B cell (primary cell): ENCODE measurements at regions not wholly inside any gene's neighbourhood (a gene's known extent, or its start where the extent isn't known, plus 50 kb on each side); places are given as distances from the start of the nearest gene placed in this dataset.

Experiments
- ATAC-seq: fragments of 200-7000 bp; cut with Tn5 transposase; one replicate; pipeline ENCODE4 v1.10.0; 2021; ENCODE audit warnings: low read depth, mild to moderate bottlenecking, moderate number of reproducible peaks, moderate library complexity
- CTCF ChIA-PET: fragments of 350-600 bp; sonication (Branson Sonifier 250); formaldehyde crosslinking; loops from one replicate; lab custom pipeline; 2021; ENCODE audit warnings: antibody characterized with exemption, inconsistent platforms; lab: Charles Lee
- POLR2A ChIA-PET: fragments of 350-600 bp; sonication (Branson Sonifier 250); formaldehyde crosslinking; loops from one replicate; lab custom pipeline; 2021; ENCODE audit warnings: antibody characterized with exemption; lab: Charles Lee
- DNase-seq: peaks from one replicate; pipeline ENCODE4 v3.0.0; 2013
- H2AFZ ChIP-seq: 2 replicates; pipeline ENCODE4 v1.6.1; 2012; ENCODE audit warnings: mild to moderate bottlenecking, low read depth, low read length; ENCODE audit not compliant: insufficient read depth, poor library complexity, severe bottlenecking
- H3K27ac ChIP-seq, 2 donors: 1 replicate in 1 of 2; 2 replicates in 1 of 2; pipeline ENCODE4 v1.5.1; 2012 to 2013; ENCODE audit warnings: low read length in 2 of 2, mild to moderate bottlenecking in 2 of 2, moderate library complexity in 1 of 2
- H3K27me3 ChIP-seq, 4 experiments: fragments of 200-600 bp in 1 of 4; sonication (generic) in 1 of 4; replicated peaks in 1 of 4; 1 replicate in 2 of 4; 2 replicates in 2 of 4; pipeline versions ENCODE4 v1.6.1 to v1.7.0; 2013 to 2016; ENCODE audit warnings: low read length in 3 of 4, mild to moderate bottlenecking in 2 of 4, mixed read lengths in 1 of 4, moderate library complexity in 1 of 4; ENCODE audit not compliant: insufficient read depth in 4 of 4, control insufficient read depth in 3 of 4; ENCODE audit errors: control extremely low read depth in 1 of 4
- H3K36me3 ChIP-seq, 2 experiments: replicated peaks in 1 of 2; 1 replicate in 1 of 2; 2 replicates in 1 of 2; pipeline versions ENCODE4 v1.6.1 to v1.7.1; 2013; ENCODE audit warnings: low read length in 1 of 2; ENCODE audit not compliant: insufficient read depth in 2 of 2, control insufficient read depth in 1 of 2; ENCODE audit errors: control extremely low read depth in 1 of 2, extremely low read depth in 1 of 2
- H3K4me1 ChIP-seq, 2 donors: fragments of 200-600 bp in 1 of 2; sonication (generic) in 1 of 2; 1 replicate in 1 of 2; 2 replicates in 1 of 2; pipeline versions ENCODE4 v1.5.1 to v1.6.1; 2013 to 2017; ENCODE audit warnings: low read length in 2 of 2; ENCODE audit not compliant: control insufficient read depth in 2 of 2, insufficient read depth in 2 of 2
- H3K4me2 ChIP-seq: replicated peaks from 2 replicates; pipeline ENCODE3; 2012; ENCODE audit warnings: mild to moderate bottlenecking, low read depth, low read length; ENCODE audit not compliant: poor library complexity, severe bottlenecking
- H3K4me3 ChIP-seq, 5 experiments: fragments of 200-600 bp in 1 of 5; sonication (generic) in 1 of 5; 1 replicate in 3 of 5; 2 replicates in 2 of 5; pipeline versions ENCODE4 v1.5.1 to v1.7.0; 2011 to 2016; ENCODE audit warnings: low read length in 4 of 5, mild to moderate bottlenecking in 4 of 5, low read depth in 2 of 5, control low read depth in 1 of 5, moderate library complexity in 1 of 5; ENCODE audit not compliant: insufficient read depth in 1 of 5; ENCODE audit errors: control extremely low read depth in 1 of 5, extremely low read depth in 1 of 5
- H3K79me2 ChIP-seq: fragments of 200-600 bp; sonication (generic); one replicate; pipeline ENCODE4 v1.6.0; 2016; ENCODE audit warnings: low read length; ENCODE audit not compliant: control insufficient read depth, insufficient read depth
- H3K9ac ChIP-seq: fragments of 200-600 bp; sonication (generic); 2 replicates; pipeline ENCODE4 v1.6.1; 2017; ENCODE audit warnings: mild to moderate bottlenecking, low read length, moderate library complexity
- H3K9me3 ChIP-seq, 3 donors: one replicate each; pipeline versions ENCODE4 v1.6.1 to v1.7.1; 2013; ENCODE audit warnings: low read length in 2 of 3; ENCODE audit not compliant: control insufficient read depth in 2 of 3, insufficient read depth in 1 of 3; ENCODE audit errors: control extremely low read depth in 1 of 3
- H4K20me1 ChIP-seq: 2 replicates; pipeline ENCODE4 v1.6.0; 2012; ENCODE audit warnings: mild to moderate bottlenecking, low read length; ENCODE audit not compliant: insufficient read depth, control insufficient read depth, poor library complexity, severe bottlenecking
- H3K27ac Mint-ChIP-seq: one replicate; pipeline ENCODE4 v1.8.0; 2021; ENCODE audit warnings: mixed read lengths
- H3K27me3 Mint-ChIP-seq: one replicate; pipeline ENCODE4 v1.8.0; 2021; ENCODE audit warnings: mixed read lengths
- H3K4me1 Mint-ChIP-seq: one replicate; pipeline ENCODE4 v1.8.0; 2021; ENCODE audit warnings: mixed read lengths
- H3K4me3 Mint-ChIP-seq: one replicate; pipeline ENCODE4 v1.8.0; 2021; ENCODE audit warnings: mixed read lengths
- H3K9me3 Mint-ChIP-seq: one replicate; pipeline ENCODE4 v1.8.0; 2022; ENCODE audit warnings: mixed read lengths; ENCODE audit not compliant: insufficient read depth
- EZH2 ChIP-seq: IDR thresholded peaks from 2 replicates; pipeline ENCODE4 v1.6.1; 2012; ENCODE audit warnings: borderline replicate concordance, low read depth, mild to moderate bottlenecking, moderate library complexity, low read length; ENCODE audit not compliant: insufficient read depth, poor library complexity, severe bottlenecking
- WGBS: methylation state at CpG from one replicate; pipeline ENCODE4 v1.1.5; 2013; ENCODE audit warnings: missing lambda C conversion rate; ENCODE audit not compliant: insufficient coverage; 5-methylcytosine and 5-hydroxymethylcytosine counted together
- intact Hi-C: fragments of 100-400 bp; cut with micrococcal nuclease; formaldehyde crosslinking; loops from one replicate; pipeline ENCODE4 v1.10.0; 2022
- TF ChIP-seq, protein P1 (sequence below): fragments of 200-600 bp; IDR thresholded peaks from one replicate; pipeline ENCODE4 v1.8.0; 2022; ENCODE audit warnings: antibody characterized with exemption, mild to moderate bottlenecking

DNA sequence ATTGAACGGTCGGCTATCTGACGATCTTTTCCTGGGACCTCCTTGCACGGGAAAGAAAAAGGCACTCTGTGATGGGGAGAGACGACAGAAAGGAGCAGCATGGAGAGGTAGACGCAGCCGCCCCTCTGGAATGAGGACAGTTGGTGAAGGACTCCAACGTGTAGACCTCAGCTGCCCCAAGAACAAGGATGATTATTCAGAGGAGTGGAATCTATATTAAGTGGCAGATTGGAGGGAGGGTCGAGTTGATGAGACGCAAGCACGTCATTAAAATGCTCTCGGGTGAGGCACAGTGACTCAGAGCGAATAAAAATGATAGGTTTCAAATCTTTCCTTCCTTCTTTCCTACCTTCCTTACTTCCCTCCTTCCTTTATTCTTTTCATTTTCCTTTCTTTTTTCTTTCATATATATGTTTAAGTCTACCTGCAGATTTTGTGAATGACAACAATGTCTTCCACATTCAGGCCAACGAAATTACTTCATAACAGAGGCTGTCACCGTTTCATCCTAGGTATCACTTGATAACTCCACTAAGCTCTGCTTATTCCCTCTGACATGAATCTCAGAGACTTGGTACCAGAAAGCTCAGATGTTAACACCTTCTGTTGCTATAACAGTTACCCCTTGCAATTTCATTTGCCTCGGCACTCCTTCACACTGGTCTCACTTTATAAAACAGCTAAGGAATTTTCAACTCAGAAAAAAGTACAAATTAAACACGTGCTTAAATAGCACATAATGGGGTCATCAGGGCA lies 110.0 kb upstream of the PPARGC1A start:
- no peaks in the 10 kb centered on the region for H3K27me3 Mint-ChIP-seq
- no peak overlapping the region for H3K9ac ChIP-seq
- WGBS: 88% methylated on average over 15 of the region's 17 CpGs
- POLR2A ChIA-PET: no interaction called here
- no peak overlapping the region for H3K4me3 Mint-ChIP-seq
- no peak for TF ChIP-seq EZH2
- TF ChIP-seq, protein P1, sequence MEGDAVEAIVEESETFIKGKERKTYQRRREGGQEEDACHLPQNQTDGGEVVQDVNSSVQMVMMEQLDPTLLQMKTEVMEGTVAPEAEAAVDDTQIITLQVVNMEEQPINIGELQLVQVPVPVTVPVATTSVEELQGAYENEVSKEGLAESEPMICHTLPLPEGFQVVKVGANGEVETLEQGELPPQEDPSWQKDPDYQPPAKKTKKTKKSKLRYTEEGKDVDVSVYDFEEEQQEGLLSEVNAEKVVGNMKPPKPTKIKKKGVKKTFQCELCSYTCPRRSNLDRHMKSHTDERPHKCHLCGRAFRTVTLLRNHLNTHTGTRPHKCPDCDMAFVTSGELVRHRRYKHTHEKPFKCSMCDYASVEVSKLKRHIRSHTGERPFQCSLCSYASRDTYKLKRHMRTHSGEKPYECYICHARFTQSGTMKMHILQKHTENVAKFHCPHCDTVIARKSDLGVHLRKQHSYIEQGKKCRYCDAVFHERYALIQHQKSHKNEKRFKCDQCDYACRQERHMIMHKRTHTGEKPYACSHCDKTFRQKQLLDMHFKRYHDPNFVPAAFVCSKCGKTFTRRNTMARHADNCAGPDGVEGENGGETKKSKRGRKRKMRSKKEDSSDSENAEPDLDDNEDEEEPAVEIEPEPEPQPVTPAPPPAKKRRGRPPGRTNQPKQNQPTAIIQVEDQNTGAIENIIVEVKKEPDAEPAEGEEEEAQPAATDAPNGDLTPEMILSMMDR: no peak
- CTCF ChIA-PET: no interaction called here
- no peaks in the 10 kb centered on the region for H3K36me3 ChIP-seq
- H3K4me1 ChIP-seq: no peaks in the 10 kb centered on the region
- no peaks in the 10 kb centered on the region for H3K79me2 ChIP-seq
- no peaks in the 10 kb centered on the region for H3K9me3 Mint-ChIP-seq
- no peak for DNase-seq
- no peak overlapping the region for H2AFZ ChIP-seq
- H3K9me3 ChIP-seq: peaks cover 0 to 4% (median 0%) of the 10 kb centered on the region in 3 donors
- no peaks in the 10 kb centered on the region for H3K4me1 Mint-ChIP-seq
- no peak overlapping the region for H3K27ac Mint-ChIP-seq
- H3K4me2 ChIP-seq: no peak overlapping the region
- H3K27ac ChIP-seq: no peak overlapping the region
- H3K4me3 ChIP-seq: no peak overlapping the region
- no peaks in the 10 kb centered on the region for H4K20me1 ChIP-seq
- no peaks in the 10 kb centered on the region for H3K27me3 ChIP-seq
- ATAC-seq: no peak
- intact Hi-C loops: no loop called here

DNA sequence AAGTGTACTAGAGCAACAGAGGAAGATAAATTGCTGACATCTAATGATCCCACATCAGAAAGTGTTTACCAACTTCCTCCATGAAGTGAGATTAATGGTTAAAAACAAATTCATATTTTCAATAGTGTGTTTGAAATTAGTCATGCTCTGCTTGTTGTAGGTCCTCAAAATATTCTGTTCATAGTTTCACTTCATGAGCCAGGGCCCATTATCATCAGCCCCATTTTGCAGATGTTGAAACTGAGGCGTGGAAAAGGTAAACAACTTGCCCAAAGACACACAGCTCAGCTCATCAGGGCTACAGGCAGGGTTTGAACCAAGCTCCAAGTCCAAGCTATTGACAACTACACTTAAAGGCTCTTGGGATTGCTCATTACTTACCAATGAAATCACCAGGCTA lies 103.5 kb upstream of the PPARGC1A start:
- WGBS: no CpG with 5 or more reads among the region's 1 CpG
- peaks cover 0 to 4% (median 0%) of the 10 kb centered on the region in 3 donors for H3K9me3 ChIP-seq
- H3K27ac ChIP-seq: no peak overlapping the region
- H3K4me1 ChIP-seq: no peaks in the 10 kb centered on the region
- POLR2A ChIA-PET: no interaction called here
- Mint-ChIP-seq H3K9me3 (no peaks in the 10 kb centered on the region), H3K4me1 (no peaks in the 10 kb centered on the region), H3K4me3 (no peak overlapping the region), H3K27me3 (no peaks in the 10 kb centered on the region), H3K27ac (no peak overlapping the region)
- no peaks in the 10 kb centered on the region for H3K79me2 ChIP-seq
- DNase-seq (no peak), ATAC-seq (no peak)
- intact Hi-C loops: no loop called here
- no peak overlapping the region for H3K4me2 ChIP-seq
- H3K4me3 ChIP-seq: no peak overlapping the region
- no peak overlapping the region for H2AFZ ChIP-seq
- no peak overlapping the region for H3K9ac ChIP-seq
- no peaks in the 10 kb centered on the region for H3K27me3 ChIP-seq
- H4K20me1 ChIP-seq: no peaks in the 10 kb centered on the region
- CTCF ChIA-PET: no interaction called here
- H3K36me3 ChIP-seq: no peaks in the 10 kb centered on the region
- TF ChIP-seq, protein P1: no peak
- TF ChIP-seq EZH2: no peak
